H1 (cell line): ENCODE measurements at regions not wholly inside any gene's neighbourhood (a gene's known extent, or its start where the extent isn't known, plus 50 kb on each side); places are given as distances from the start of the nearest gene placed in this dataset.

Source experiments
- CTCF ChIA-PET: fragments of 300-600 bp; sonication (Branson Sonifier 250); formaldehyde crosslinking; loops from one replicate; lab custom pipeline; 2021; ENCODE audit not compliant: partially characterized antibody; lab: Charles Lee
- POLR2A ChIA-PET: fragments of 300-600 bp; sonication (Branson Sonifier 250); formaldehyde crosslinking; loops from one replicate; lab custom pipeline; 2021; ENCODE audit warnings: inconsistent platforms; ENCODE audit not compliant: partially characterized antibody; lab: Charles Lee
- DNase-seq, 2 experiments: peaks; one replicate each; pipeline versions ENCODE4 v3.0.0 to v3.0.0-alpha.2; 2010 to 2022; ENCODE audit warnings: low spot score in 2 of 2, low read depth in 1 of 2, mixed read lengths in 1 of 2
- FAIRE-seq: peaks from 2 replicates; lab custom pipeline; 2011; peaks lifted over from hg19 to GRCh38; lab: Jason Lieb, UNC
- H2AFZ ChIP-seq: 2 replicates; pipeline ENCODE4 v1.8.1; 2012; ENCODE audit warnings: low read length, inconsistent platforms
- H2AK5ac ChIP-seq: 2 replicates; pipeline ENCODE4 v1.6.1; 2013; ENCODE audit warnings: low read depth, low read length
- H2BK120ac ChIP-seq: replicated peaks from 2 replicates; pipeline ENCODE3; 2013; ENCODE audit warnings: low read depth, low read length, inconsistent platforms
- H2BK12ac ChIP-seq: 2 replicates; pipeline ENCODE4 v1.6.1; 2013; ENCODE audit warnings: low read depth, low read length
- H2BK15ac ChIP-seq: 2 replicates; pipeline ENCODE4 v1.6.1; 2013; ENCODE audit warnings: low read length
- H2BK20ac ChIP-seq: 2 replicates; pipeline ENCODE4 v1.6.1; 2013; ENCODE audit warnings: low read length
- H2BK5ac ChIP-seq: 2 replicates; pipeline ENCODE4 v1.6.1; 2013; ENCODE audit warnings: low read depth, low read length
- H3K14ac ChIP-seq: 2 replicates; pipeline ENCODE4 v1.6.1; 2013; ENCODE audit warnings: inconsistent platforms; ENCODE audit not compliant: insufficient read length
- H3K18ac ChIP-seq: 2 replicates; pipeline ENCODE4 v1.6.1; 2013; ENCODE audit warnings: low read length; ENCODE audit errors: extremely low read depth
- H3K23ac ChIP-seq: 2 replicates; pipeline ENCODE4 v1.6.1; 2013; ENCODE audit warnings: inconsistent platforms; ENCODE audit not compliant: insufficient read length
- H3K23me2 ChIP-seq: 2 replicates; pipeline ENCODE4 v1.6.1; 2013; ENCODE audit warnings: low read depth, low read length
- H3K27ac ChIP-seq: 2 replicates; pipeline ENCODE4 v1.6.1; 2011; ENCODE audit warnings: low read depth, low read length, inconsistent platforms
- H3K27me3 ChIP-seq, 4 experiments: replicated peaks in 1 of 4; 1 replicate in 1 of 4; 2 replicates in 3 of 4; pipeline versions ENCODE4 v1.6.1 to v1.8.1; 2011 to 2013; ENCODE audit warnings: low read length in 3 of 4, mild to moderate bottlenecking in 3 of 4, inconsistent platforms in 2 of 4, mixed read lengths in 2 of 4, moderate library complexity in 1 of 4; ENCODE audit not compliant: control insufficient read depth in 3 of 4, insufficient read depth in 3 of 4; ENCODE audit errors: extremely low read depth in 1 of 4
- H3K36me3 ChIP-seq, 4 experiments: 2 replicates each; pipeline versions ENCODE4 v1.6.1 to v1.8.1; 2011 to 2013; ENCODE audit warnings: mild to moderate bottlenecking in 4 of 4, low read length in 3 of 4, moderate library complexity in 2 of 4, control low read depth in 1 of 4, inconsistent platforms in 1 of 4; ENCODE audit not compliant: insufficient read depth in 4 of 4, control insufficient read depth in 2 of 4
- H3K4ac ChIP-seq: replicated peaks from 2 replicates; pipeline ENCODE3; 2013; ENCODE audit warnings: low read length, low read depth, mixed read lengths, inconsistent platforms; ENCODE audit not compliant: insufficient read length
- H3K4me1 ChIP-seq, 4 experiments: replicated peaks in 1 of 4; 1 replicate in 1 of 4; 2 replicates in 3 of 4; pipeline versions ENCODE4 v1.6.1 to v1.8.1; 2011 to 2013; ENCODE audit warnings: low read length in 3 of 4, inconsistent platforms in 2 of 4, mixed read lengths in 1 of 4; ENCODE audit not compliant: insufficient read depth in 4 of 4, control insufficient read depth in 3 of 4
- H3K4me2 ChIP-seq, 2 experiments: 2 replicates each; pipeline versions ENCODE4 v1.6.1 to v1.8.1; 2011 to 2013; ENCODE audit warnings: low read depth in 2 of 2, low read length in 2 of 2, control low read depth in 1 of 2, inconsistent platforms in 1 of 2, mild to moderate bottlenecking in 1 of 2; ENCODE audit not compliant: insufficient read depth in 1 of 2
- H3K4me3 ChIP-seq, 4 experiments: fragments of 200-600, 300-600 bp in 1 of 4; sonication (generic), shearing (Covaris generic), sonication (Bioruptor Twin) in 1 of 4; 2 replicates each; pipeline versions ENCODE4 v1.5.1 to v1.8.1; 2011 to 2016; ENCODE audit warnings: low read length in 4 of 4, low read depth in 3 of 4, control low read depth in 2 of 4, inconsistent platforms in 2 of 4, mild to moderate bottlenecking in 2 of 4, mixed read lengths in 1 of 4, moderate library complexity in 1 of 4; ENCODE audit not compliant: insufficient read depth in 2 of 4; ENCODE audit errors: extremely low read depth in 1 of 4
- H3K56ac ChIP-seq: replicated peaks from 2 replicates; pipeline ENCODE3; 2013; ENCODE audit warnings: low read depth, mild to moderate bottlenecking, mixed read lengths, low read length, inconsistent platforms; ENCODE audit not compliant: insufficient read length
- H3K79me1 ChIP-seq: 2 replicates; pipeline ENCODE4 v1.6.1; 2013; ENCODE audit warnings: low read depth, low read length, control low read depth
- H3K79me2 ChIP-seq, 2 experiments: 2 replicates each; pipeline versions ENCODE4 v1.6.1 to v1.8.1; 2012 to 2013; ENCODE audit warnings: low read length in 2 of 2, mild to moderate bottlenecking in 2 of 2, inconsistent platforms in 1 of 2; ENCODE audit not compliant: insufficient read depth in 2 of 2, control insufficient read depth in 1 of 2
- H3K9ac ChIP-seq, 4 experiments: replicated peaks in 1 of 4; 1 replicate in 1 of 4; 2 replicates in 3 of 4; pipeline versions ENCODE4 v1.6.1 to v1.8.1; 2011 to 2013; ENCODE audit warnings: low read depth in 3 of 4, low read length in 3 of 4, control low read depth in 2 of 4, mild to moderate bottlenecking in 2 of 4, moderate library complexity in 2 of 4, inconsistent platforms in 1 of 4; ENCODE audit errors: extremely low read depth in 1 of 4
- H3K9me3 ChIP-seq, 2 experiments: 2 replicates each; pipeline versions ENCODE4 v1.6.1 to v1.8.1; 2012 to 2013; ENCODE audit warnings: mild to moderate bottlenecking in 2 of 2, moderate library complexity in 2 of 2, control low read depth in 1 of 2, inconsistent platforms in 1 of 2, low read depth in 1 of 2, low read length in 1 of 2, mixed read lengths in 1 of 2; ENCODE audit not compliant: insufficient read depth in 2 of 2
- H4K20me1 ChIP-seq, 2 experiments: replicated peaks in 1 of 2; 2 replicates each; pipeline versions ENCODE3 to v1.8.1; 2011 to 2013; ENCODE audit warnings: inconsistent platforms in 2 of 2, low read length in 2 of 2, mild to moderate bottlenecking in 1 of 2; ENCODE audit not compliant: insufficient read depth in 2 of 2, control insufficient read depth in 1 of 2
- H4K5ac ChIP-seq: 2 replicates; pipeline ENCODE4 v1.6.1; 2013; ENCODE audit warnings: low read length, low read depth, mixed read lengths, inconsistent platforms; ENCODE audit not compliant: insufficient read length
- H4K8ac ChIP-seq: 2 replicates; pipeline ENCODE4 v1.8.0; 2013; ENCODE audit warnings: mild to moderate bottlenecking, moderate library complexity, low read length, inconsistent platforms; ENCODE audit not compliant: insufficient read depth; ENCODE audit errors: extremely low read depth
- H4K91ac ChIP-seq: replicated peaks from 2 replicates; pipeline ENCODE3; 2013; ENCODE audit warnings: low read length, mixed read lengths, inconsistent platforms; ENCODE audit not compliant: insufficient read length
- HDAC2 ChIP-seq, 2 experiments: fragments of 300-600 bp in 1 of 2; sonication (generic) in 1 of 2; IDR thresholded peaks; 2 replicates each; pipeline ENCODE4 v1.6.1; 2011 to 2012; ENCODE audit warnings: low read depth in 2 of 2, low read length in 2 of 2, mild to moderate bottlenecking in 2 of 2, moderate library complexity in 2 of 2, borderline replicate concordance in 1 of 2, inconsistent platforms in 1 of 2
- WGBS, 2 experiments: shearing (Covaris generic) in 1 of 2; methylation state at CpG; one replicate each; pipeline versions ENCODE4 v1.1.6 to v1.1.7; 2013 to 2015; ENCODE audit warnings: low lambda C conversion rate in 2 of 2, mixed read lengths in 2 of 2, inconsistent platforms in 1 of 2, low coverage in 1 of 2, missing lambda C conversion rate in 1 of 2; ENCODE audit not compliant: insufficient replicate concordance in 2 of 2, insufficient coverage in 1 of 2, insufficient read length in 1 of 2; ENCODE audit errors: extremely low coverage in 1 of 2, missing lambda C conversion rate in 1 of 2; 5-methylcytosine and 5-hydroxymethylcytosine counted together

- Histone ChIP-seq H3K4ac (no peak overlapping the region), H3K56ac (no peak overlapping the region), H4K8ac (no peak overlapping the region), H2BK12ac (no peak overlapping the region), H2BK120ac (no peak overlapping the region), H4K5ac (no peak overlapping the region), H3K9me3 (no peaks in the 10 kb centered on the region), H4K20me1 (no peaks in the 10 kb centered on the region), H3K79me1 (no peaks in the 10 kb centered on the region), H3K4me2 (no peak overlapping the region), H3K14ac (no peak overlapping the region), H3K23ac (no peak overlapping the region), H3K79me2 (no peaks in the 10 kb centered on the region), H2BK5ac (no peak overlapping the region), H3K27ac (no peak overlapping the region), H2AK5ac (no peak overlapping the region), H3K4me1 (no peaks in the 10 kb centered on the region), H3K9ac (no peak overlapping the region), H2BK20ac (no peak overlapping the region), H3K36me3 (no peaks in the 10 kb centered on the region), H2AFZ (no peak overlapping the region), H3K18ac (no peak overlapping the region), H3K23me2 (no peaks in the 10 kb centered on the region; the same call in 1 of the 2 replicates), H3K27me3 (no peaks in the 10 kb centered on the region), H4K91ac (no peak overlapping the region), H3K4me3 (no peak overlapping the region), H2BK15ac (no peak overlapping the region)
- 77% methylated on average over 4 of the region's 4 CpGs; no CpG with 5 or more reads in 1 of the 2 experiments for WGBS, 2 experiments
- no peak for FAIRE-seq
- no peak for TF ChIP-seq HDAC2 (IDR thresholded peaks at IDR 0.05; ENCODE audit: borderline replicate concordance in 1 of 2, low read depth in 2 of 2, low read length in 2 of 2)
- POLR2A ChIA-PET: no interaction called here
- CTCF ChIA-PET: interaction anchor here (1.6 to 2.2 kb wide), 2 partner anchors 13 to 30 kb away, joined by 6 to 7 read pairs; no protein-coding TSS in a partner anchor
- no peak for DNase-seq
Observed at GRCh38 chr16:17548825-17549224, 78.1 kb upstream of the XYLT1 start.
